PC-3 (cell line): ENCODE measurements at regions not wholly inside any gene's neighbourhood (a gene's known extent, or its start where the extent isn't known, plus 50 kb on each side); places are given as distances from the start of the nearest gene placed in this dataset.

Experiments
- ATAC-seq: fragments of 200-7000 bp; cut with Tn5 transposase; 2 replicates; pipeline ENCODE4 v1.9.1; 2020; ENCODE audit warnings: mild to moderate bottlenecking, moderate library complexity
- BruUV-seq: library from RNA; stranded (reverse); fragments of 400-500 nt; replicated peaks from 2 replicates; lab custom pipeline; 2021; lab: Mats Ljungman, UMichigan
- CTCF ChIA-PET: fragments of 300-600 bp; sonication (Branson Sonifier 250); formaldehyde crosslinking; loops from one replicate; lab custom pipeline; 2022; ENCODE audit warnings: antibody characterized with exemption; lab: Charles Lee
- POLR2A ChIA-PET: fragments of 300-600 bp; sonication (Branson Sonifier 250); formaldehyde crosslinking; loops from one replicate; lab custom pipeline; 2022; ENCODE audit warnings: antibody characterized with exemption; ENCODE audit not compliant: unreplicated experiment; lab: Charles Lee
- DNase-seq: peaks from one replicate; pipeline ENCODE4 v3.0.0-alpha.2; 2015
- H2AFZ ChIP-seq: fragments of 300-600 bp; sonication (generic); 2 replicates; pipeline ENCODE4 v1.6.0; 2016; ENCODE audit warnings: antibody characterized with exemption, low read length
- H3F3A ChIP-seq: fragments of 300-600 bp; sonication (generic); one replicate; pipeline ENCODE4 v1.6.0; 2017; ENCODE audit warnings: antibody characterized with exemption, low read length, control low read depth, mild to moderate bottlenecking; ENCODE audit not compliant: unreplicated experiment
- H3K27ac ChIP-seq: fragments of 300-600 bp; sonication (generic); 2 replicates; pipeline ENCODE4 v1.5.1; 2016; ENCODE audit warnings: mild to moderate bottlenecking, low read length
- H3K27me3 ChIP-seq: fragments of 300-600 bp; sonication (generic); 2 replicates; pipeline ENCODE4 v1.6.1; 2016; ENCODE audit warnings: low read length, mixed read lengths
- H3K36me3 ChIP-seq: fragments of 300-600 bp; sonication (generic); 2 replicates; pipeline ENCODE4 v1.6.1; 2016; ENCODE audit warnings: low read depth, mixed run types, low read length, mixed read lengths
- H3K4me1 ChIP-seq: fragments of 300-600 bp; sonication (generic); 2 replicates; pipeline ENCODE4 v1.5.1; 2016; ENCODE audit warnings: low read length; ENCODE audit not compliant: insufficient read depth
- H3K4me2 ChIP-seq: fragments of 300-600 bp; sonication (generic); 2 replicates; pipeline ENCODE4 v1.6.0; 2016; ENCODE audit warnings: low read length
- H3K4me3 ChIP-seq: fragments of 300-600 bp; sonication (generic); 2 replicates; pipeline ENCODE4 v1.5.1; 2016; ENCODE audit warnings: mild to moderate bottlenecking, low read length, mixed read lengths
- H3K79me2 ChIP-seq: fragments of 300-600 bp; sonication (generic); 2 replicates; pipeline ENCODE4 v1.6.1; 2017; ENCODE audit warnings: low read length, mixed read lengths
- H3K9ac ChIP-seq: fragments of 300-600 bp; sonication (generic); 2 replicates; pipeline ENCODE4 v1.6.0; 2016; ENCODE audit warnings: mild to moderate bottlenecking, low read length
- H3K9me2 ChIP-seq: fragments of 300-600 bp; sonication (generic); replicated peaks from 2 replicates; pipeline ENCODE4 v1.6.1; 2016; ENCODE audit warnings: mixed run types, low read length, mixed read lengths
- H3K9me3 ChIP-seq: fragments of 300-600 bp; sonication (generic); 2 replicates; pipeline ENCODE4 v1.6.1; 2016; ENCODE audit warnings: low read length, mixed read lengths
- H4K20me1 ChIP-seq: fragments of 300-600 bp; sonication (generic); 2 replicates; pipeline ENCODE4 v1.6.1; 2016; ENCODE audit warnings: low read length, mixed read lengths
- CTCF ChIP-seq: fragments of 300-600 bp; sonication (generic); conservative IDR thresholded peaks from 2 replicates; pipeline ENCODE4 v1.5.1; 2017; ENCODE audit warnings: antibody characterized with exemption, low read depth, mild to moderate bottlenecking, low read length
- EZH2 ChIP-seq: fragments of 300-600 bp; sonication (generic); IDR thresholded peaks from one replicate; pipeline ENCODE4 v1.6.1; 2017; ENCODE audit warnings: antibody characterized with exemption, mild to moderate bottlenecking, low read length; ENCODE audit not compliant: unreplicated experiment
- EZH2phosphoT487 ChIP-seq: fragments of 300-600 bp; sonication (generic); IDR thresholded peaks from 2 replicates; pipeline ENCODE4 v1.6.1; 2018; ENCODE audit warnings: mild to moderate bottlenecking, antibody characterized with exemption, low read length, borderline replicate concordance
- intact Hi-C: fragments of 100-400 bp; cut with micrococcal nuclease; formaldehyde crosslinking; loops from 2 replicates; pipeline ENCODE4 v1.9.0; 2023

GRCh38 chr19:30634131-30634830 is 262.1 kb downstream of the ZNF536 start:
- H3K9me2 ChIP-seq: no peaks in the 10 kb centered on the region
- H4K20me1 ChIP-seq: no peaks in the 10 kb centered on the region
- DNase-seq (no peak), ATAC-seq (no peak)
- no peaks in the 10 kb centered on the region for H3K36me3 ChIP-seq
- TF ChIP-seq CTCF: no peak
- intact Hi-C loops: no loop called here
- H3K27ac ChIP-seq: no peak overlapping the region
- no peak overlapping the region for H3K4me3 ChIP-seq
- H3K27me3 ChIP-seq: no peaks in the 10 kb centered on the region; the same call in 1 of the 2 replicates
- no peaks in the 10 kb centered on the region for H3F3A ChIP-seq
- H3K9me3 ChIP-seq: no peaks in the 10 kb centered on the region
- no peak overlapping the region for H3K9ac ChIP-seq
- no TSS peak for BruUV-seq
- H3K79me2 ChIP-seq: no peaks in the 10 kb centered on the region
- no peak overlapping the region for H3K4me2 ChIP-seq
- POLR2A ChIA-PET: no interaction called here
- no peaks in the 10 kb centered on the region for H3K4me1 ChIP-seq
- CTCF ChIA-PET: no interaction called here
- no peak overlapping the region for H2AFZ ChIP-seq

GRCh38 chr19:30631033-30631370 is 258.8 kb downstream of the ZNF536 start:
- no peak overlapping the region for H3K27ac ChIP-seq
- POLR2A ChIA-PET: no interaction called here
- no TSS peak for BruUV-seq

More at GRCh38 chr19:30631033-30631370, 258.8 kb downstream of the ZNF536 start:
- CTCF ChIA-PET: no interaction called here
- no peak overlapping the region for H2AFZ ChIP-seq
- no peaks in the 10 kb centered on the region for H3K4me1 ChIP-seq
- H3K9me2 ChIP-seq: no peaks in the 10 kb centered on the region
- no peak overlapping the region for H3K4me2 ChIP-seq
- intact Hi-C loops: no loop called here
- H3K4me3 ChIP-seq: no peak overlapping the region
- H4K20me1 ChIP-seq: no peaks in the 10 kb centered on the region
- no peaks in the 10 kb centered on the region for H3K36me3 ChIP-seq
- no peaks in the 10 kb centered on the region for H3F3A ChIP-seq
- TF ChIP-seq EZH2phosphoT487 (no peak), CTCF (no peak), EZH2 (no peak)
- ATAC-seq: no peak
- no peaks in the 10 kb centered on the region for H3K79me2 ChIP-seq
- no peaks in the 10 kb centered on the region; the same call in 1 of the 2 replicates for H3K27me3 ChIP-seq
- no peak overlapping the region for H3K9ac ChIP-seq
- H3K9me3 ChIP-seq: no peaks in the 10 kb centered on the region
- no peak for DNase-seq
